GM03348 (cell line): ENCODE measurements at regions not wholly inside any gene's neighbourhood (a gene's known extent, or its start where the extent isn't known, plus 50 kb on each side); places are given as distances from the start of the nearest gene placed in this dataset.

Source experiments
- DNase-seq: peaks from one replicate; pipeline ENCODE4 v3.0.0; 2012; ENCODE audit warnings: low spot score

DNA sequence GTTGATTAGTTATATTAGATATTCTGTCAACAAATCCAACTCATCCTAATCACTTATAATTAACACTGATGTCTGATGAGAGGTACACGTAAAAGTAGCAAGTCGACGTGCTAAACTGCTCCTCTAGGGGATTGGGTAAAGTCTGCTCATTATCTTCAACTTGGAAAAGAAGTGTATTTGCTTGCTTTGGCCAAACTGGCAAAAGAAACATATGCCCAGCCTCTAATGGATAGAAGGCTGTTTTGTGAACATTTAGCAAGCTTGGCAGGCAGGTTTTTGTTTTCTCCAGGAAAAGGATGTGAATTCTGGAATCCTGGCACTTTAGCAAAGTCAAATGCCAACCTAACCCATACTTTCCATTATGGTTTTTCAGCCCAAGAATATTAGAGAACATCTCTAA, 264.8 kb downstream of the TBL1XR1 start:
- DNase-seq = no peak

DNA sequence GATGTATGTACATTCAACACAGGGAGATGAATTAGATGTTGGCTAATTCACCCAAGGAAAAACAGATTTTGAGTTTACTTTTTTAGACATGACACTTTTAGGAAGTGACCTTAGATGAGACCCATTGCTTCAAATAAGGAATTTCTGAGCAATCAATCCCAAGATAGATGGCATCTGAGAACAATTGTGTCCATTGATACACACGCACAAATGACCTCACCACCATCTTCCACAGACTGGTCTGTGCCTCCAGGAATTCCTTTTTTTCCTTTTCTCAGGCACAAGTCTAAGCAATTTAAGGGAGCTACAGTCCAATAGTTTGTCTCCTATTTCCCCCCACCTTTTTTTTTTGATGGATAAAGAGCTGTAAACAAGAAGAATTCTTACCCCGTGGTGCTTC, 265.3 kb downstream of the TBL1XR1 start:
- DNase-seq = no peak

DNA sequence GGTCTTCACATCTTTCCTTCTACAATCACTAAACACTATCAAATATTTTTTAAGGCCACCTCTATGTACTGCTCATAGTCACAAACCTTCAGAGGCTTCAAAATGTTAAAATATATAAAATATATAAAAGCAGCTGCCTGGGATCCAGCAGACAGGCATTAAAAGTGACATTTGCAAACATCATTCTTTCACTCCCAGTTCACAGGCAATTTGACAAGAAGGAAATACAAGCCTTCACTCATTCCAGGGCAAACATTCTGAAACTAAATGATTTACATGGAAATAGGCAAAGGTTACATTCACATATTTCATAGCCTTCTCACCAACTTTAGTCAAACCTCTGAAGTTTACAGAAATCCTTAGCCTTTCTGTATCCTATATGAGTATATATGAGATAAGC, 266.3 kb downstream of the TBL1XR1 start:
- no peak for DNase-seq

DNA sequence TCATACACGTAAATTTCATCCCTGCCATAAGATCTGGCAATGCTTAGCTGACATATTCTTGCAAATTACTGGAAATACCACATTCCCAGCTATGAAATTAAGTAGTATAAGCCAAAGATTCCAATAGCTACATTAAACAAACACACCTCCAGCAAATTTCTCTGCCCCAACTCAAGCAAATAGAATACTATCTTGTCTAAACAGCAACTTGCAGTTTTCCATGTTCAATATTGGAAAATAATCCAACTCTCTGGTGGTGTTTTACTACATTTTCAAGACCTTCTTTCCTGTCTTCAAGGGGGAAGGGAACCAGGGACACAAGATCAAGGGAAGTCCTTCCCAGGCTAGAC, 268.7 kb downstream of the TBL1XR1 start:
- no peak for DNase-seq

DNA sequence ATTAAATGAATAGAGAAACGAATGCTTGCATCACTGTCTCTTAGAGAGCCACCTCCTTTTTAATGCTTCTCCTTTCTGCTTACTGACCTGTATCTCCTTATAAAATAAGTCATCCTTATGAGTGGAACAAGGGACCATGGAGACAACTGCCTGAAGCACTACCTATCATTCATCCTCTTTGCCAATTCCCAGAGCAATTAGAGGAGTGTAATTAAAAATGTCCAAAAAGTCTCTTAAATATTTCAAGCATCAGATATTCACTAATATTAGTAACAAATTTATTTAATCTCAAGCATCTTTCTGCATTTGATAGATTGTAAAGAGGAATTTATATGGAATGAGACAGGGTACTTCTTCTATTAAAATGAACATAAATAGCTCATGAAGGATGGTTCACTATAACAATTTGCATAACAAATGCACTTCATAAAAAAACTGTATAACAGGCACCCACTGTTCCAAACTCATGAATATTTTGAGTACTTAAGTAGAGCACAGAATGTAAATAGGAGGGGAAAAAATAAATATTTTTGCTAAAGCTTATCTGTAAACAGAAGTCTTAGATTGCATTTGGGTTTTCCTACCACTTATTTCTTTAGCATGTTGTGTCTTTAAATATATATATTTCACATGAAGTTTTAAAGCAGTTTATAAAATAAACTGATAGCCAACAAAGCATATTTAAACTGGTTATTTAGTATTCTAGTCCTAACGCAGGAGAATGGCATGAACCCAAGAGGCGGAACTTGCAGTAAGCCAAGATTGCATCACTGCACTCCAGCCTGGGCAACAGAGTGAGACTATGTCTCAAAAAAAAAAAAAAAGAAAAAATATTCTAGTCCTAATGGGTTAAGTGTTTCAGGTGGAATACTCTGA, 269.3 kb downstream of the TBL1XR1 start:
- DNase-seq = no peak

DNA sequence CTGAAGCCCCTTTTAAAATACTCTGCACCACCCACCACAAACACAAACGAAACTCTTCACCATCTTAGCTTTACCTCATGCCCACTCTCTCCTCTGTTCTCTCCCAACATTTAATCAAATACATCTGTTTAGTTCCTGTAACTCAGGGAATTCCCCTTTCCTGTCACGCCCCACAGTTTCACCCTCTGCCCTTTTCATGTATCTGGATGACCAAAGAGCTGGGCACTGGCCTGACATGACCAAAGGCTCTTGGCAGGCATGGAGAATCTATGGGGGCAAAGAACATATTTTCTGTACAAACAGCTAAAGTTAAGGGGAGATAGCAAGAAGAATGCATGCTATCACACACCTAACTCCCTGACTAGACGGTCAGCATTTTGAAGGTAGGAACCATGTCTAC, 270.0 kb downstream of the TBL1XR1 start:
- no peak for DNase-seq

DNA sequence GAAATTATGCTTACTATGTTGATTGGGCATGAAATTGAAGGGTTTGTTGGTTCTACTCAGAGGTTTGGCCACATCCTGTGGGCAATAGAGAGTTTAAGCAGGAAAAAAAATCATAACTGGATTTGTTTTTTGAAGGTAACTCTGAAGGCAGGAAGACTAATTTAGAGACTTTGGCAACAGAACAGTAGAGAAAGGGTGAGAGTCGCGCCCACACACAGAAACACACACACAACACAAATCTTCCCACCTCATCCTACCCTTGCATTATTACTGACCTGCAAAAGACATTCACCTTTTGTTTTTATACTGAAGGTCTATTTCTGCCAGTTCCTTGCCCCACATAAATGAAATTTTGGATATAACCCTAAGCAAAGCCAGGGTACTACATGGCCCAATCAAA, 270.6 kb downstream of the TBL1XR1 start:
- DNase-seq = no peak

DNA sequence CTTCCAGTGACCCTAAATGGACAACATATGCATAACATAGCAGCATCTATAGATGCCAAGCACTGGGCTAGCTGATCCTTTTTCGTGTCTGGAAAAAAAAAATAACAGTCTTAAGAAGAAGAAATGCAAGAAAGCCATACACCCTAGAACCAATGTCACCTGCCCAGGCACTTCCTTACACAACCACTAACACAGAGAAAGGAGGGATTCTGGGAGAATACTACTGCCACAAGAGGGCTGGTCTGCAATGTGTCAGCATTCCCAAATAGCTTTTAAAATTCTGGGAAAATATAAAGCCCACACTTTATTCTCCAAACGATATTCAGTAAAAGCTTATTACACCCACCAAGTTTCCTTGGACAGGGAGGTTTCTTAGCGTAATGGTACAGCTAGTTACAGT, 271.2 kb downstream of the TBL1XR1 start:
- no peak for DNase-seq

DNA sequence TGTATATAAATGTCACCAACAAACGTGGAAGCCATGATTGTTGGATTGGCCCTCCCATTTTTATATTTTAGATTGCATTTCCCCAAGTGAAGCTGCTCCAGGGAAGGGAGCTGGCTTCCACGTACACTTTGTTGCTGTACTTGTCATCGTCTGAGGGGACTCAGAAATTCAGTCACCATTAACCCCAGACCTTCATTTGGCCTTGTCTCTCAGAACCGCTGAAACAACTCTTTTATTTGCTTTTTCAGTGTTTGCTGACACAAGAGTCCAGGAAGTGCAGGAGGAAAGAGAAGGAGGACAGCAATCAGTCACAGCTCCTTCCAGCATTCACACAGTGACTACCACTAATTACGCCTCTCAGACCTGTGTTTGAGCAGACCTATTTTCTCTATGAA, 276.5 kb downstream of the TBL1XR1 start:
- no peak for DNase-seq

DNA sequence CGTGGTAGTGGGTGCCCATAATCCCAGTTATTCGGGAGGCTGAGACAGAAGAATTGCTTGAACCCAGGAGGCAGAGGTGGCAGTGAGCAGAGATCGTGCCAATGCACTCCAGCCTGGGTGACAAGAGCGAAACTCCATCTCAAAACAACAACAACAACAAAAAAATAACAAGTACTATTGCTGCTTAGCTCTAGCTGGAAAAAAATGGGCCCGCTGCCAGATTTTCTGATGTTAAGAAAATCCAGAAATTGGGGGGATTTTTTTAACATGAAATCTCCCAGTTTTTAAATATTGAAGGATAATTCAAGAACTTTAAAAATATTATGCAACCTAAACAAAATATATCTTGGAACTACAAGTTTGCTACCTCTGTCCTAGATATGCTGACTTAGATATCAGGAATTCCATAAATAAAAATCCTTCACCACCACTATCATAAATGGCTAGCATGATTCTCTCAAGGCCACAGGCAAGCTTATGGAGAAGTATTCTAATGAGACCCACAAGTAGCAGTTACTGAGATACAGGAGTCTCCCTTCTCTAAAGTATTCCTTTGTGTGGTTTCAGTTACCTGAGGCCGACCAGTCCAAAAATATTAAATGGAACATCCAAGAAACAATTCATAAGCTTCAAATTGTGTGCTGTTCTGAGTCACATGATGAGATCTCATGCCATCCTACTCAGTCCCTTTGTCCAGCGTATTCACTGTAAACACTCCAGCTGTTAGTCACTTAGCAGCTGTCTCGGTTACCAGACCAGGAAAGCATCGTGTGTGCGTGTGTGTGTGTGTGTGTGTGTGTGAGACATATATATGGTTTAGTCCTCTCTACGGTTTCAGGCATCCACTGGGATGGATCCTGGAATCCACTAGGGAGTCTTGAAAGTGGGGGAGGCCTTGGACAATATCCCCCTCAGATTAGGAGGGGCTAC, 277.2 kb downstream of the TBL1XR1 start:
- DNase-seq = no peak

DNA sequence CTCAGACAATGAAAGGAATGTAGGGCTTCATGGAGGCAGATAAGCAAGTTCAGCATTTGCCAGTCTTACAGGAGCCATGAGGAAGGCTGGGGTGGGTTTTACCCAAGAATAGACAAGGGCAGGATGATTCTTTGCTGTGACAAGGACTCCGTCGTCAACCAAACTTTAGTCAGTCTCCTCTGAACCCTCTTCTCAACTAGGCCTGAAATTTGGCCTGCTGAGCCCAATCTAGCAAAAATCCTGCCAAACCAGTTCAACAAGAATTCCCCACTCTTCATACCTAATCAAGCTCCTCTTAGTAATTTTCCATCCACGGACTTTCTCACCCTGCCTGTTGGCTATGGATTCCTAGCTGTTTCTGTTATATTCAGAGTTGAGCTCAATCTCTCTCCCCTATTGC, 280.5 kb downstream of the TBL1XR1 start:
- DNase-seq = no peak

DNA sequence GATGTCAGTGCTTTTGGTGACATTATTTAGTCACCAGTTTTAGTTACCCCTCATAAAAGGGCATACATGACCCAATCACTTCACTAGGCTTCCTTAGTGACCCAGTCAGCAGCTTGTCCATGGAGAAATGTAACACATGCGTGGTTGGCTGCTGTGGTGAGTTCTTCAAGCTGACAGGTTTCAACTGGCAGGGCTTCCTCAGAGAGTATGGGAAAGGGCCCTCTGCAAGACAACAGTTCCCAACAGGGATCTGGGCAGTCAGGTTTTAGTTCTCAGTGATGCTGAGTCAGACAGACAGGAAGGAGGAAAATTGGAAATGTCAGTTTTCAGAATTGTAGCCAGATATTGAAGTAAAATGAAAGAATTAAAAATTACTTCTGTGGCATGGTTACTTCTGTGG, 282.5 kb downstream of the TBL1XR1 start:
- DNase-seq = no peak

DNA sequence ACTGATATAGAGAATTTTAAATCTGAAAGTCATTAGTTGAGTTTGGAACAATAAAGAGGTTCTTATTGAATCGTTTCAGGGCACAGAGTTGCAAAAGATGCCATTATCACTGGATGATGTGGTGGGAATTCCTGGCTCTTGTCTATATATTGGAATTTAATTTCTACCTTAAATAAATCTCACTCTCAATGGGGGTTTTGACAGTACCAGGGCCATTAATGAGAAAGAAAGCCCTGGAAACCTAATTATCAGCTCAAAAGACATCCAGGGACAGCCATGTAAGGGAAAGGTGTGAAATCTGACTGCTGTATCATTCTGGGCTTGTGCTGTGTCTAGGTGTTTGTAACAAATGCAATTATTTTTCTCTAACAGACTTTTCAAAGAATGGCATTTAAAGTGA, 285.7 kb downstream of the TBL1XR1 start:
- DNase-seq = no peak

DNA sequence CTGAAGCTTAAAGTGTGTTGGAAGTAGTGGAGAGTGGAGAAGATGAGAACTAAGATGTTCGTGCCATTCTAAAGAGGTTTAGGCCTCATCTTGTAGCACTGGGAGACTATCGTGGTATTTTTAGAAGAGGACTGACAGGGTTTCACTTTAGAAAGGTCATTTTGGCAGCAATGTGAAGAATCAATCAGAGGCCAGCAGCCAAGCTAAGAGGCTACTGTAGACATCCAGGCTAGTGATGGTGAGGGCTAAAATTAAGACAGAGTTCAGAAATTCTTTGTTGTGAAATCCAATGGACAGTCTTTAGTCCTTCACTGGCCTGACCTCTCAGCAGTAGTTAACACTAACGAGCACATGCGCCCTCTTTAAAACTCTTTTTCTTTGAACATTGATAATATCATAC, 288.2 kb downstream of the TBL1XR1 start:
- DNase-seq = no peak

DNA sequence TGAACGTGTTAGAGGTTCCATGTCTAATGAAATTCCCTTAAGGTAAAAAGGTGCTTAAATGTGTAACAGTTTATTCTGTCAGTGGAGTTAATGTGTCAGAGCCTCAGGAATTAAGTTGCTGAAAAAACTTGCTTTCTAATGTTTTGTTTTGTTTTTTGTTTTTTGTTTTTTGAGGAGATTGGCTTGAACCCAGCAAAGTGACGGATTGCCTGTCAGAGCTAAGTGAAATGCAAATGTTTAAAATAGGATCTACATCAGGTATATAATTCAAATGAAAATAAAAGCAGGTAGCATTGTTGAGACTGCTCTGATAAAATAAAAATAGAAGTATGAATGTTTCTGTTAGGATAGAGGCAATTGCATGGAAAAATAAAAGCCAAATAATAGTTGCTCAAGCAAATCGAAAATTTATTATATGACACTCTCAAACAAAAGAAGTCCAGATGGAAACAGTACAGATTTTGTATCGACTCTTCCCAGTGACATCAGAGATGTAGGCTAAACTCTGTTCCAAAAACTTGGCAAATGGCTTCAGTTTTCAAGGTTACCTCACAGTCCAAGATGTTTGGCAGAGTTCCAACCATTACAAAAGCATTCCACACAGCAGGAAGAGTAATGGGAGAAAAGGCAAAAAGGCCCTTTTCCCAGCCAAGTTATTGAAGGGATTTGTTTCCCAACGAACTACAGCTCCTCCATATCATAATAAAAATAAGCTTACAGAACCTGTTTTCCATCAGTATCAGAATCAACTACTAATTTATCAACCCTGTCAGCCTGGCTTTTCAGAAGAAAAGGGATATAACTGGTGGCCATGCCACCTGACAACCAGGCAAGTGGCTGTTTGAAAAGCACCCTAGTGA, 291.0 kb downstream of the TBL1XR1 start:
- DNase-seq = no peak

DNA sequence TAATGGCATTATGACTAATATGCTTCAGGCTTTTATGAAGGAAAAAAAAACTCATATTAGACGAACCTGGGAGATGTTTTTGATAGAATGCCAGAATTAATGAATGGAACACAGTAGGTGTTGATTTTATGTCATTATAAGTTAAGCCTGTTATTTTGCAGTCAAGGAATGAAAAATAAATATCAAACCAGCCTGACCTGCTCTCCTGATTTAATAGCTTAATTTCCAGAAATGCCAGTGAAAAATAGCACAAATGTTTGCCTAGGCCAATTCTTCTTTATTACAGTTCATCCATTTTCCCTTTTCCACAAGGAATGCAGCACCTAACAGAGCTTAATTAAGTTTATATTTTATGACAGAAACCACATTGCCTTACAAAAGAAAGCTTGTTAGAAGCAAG, 292.0 kb downstream of the TBL1XR1 start:
- no peak for DNase-seq

DNA sequence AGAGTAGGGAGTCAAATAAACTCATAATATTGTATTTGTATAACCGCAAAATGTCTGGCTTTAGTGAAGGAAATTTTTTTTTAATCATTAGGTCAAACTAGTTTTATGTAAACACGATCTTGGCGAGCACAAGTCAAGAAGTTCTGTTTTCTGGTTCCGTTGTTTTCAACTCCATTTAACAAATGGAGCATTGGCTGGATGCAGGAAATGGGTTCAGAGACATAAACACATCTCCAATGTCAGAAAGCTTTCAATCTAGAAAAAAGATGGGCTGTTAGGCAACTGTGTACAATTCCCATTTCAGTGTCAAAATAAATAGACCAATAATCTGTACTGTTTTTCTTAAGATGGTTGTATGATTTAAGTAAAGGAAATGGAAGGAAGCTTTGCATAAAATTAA, 292.8 kb downstream of the TBL1XR1 start:
- no peak for DNase-seq

DNA sequence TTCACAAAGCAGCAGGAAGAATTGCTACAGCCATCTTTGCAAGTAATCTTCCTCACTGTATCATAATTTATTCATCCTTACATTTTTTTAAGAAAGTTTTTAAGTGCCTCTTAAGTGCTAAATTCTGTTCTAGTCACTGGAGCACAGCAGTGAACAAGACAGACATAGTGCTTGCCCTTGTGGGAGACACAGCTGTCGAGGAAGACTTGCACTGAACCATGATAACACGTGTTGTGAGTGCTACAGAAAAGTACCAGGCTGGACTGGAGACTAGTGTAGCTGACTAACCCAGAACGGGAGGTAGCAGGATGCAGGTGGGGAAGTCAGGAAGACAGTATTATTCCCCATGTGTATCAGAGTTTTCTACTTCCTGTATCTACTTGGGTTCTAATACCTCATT, 300.6 kb downstream of the TBL1XR1 start:
- DNase-seq = no peak

DNA sequence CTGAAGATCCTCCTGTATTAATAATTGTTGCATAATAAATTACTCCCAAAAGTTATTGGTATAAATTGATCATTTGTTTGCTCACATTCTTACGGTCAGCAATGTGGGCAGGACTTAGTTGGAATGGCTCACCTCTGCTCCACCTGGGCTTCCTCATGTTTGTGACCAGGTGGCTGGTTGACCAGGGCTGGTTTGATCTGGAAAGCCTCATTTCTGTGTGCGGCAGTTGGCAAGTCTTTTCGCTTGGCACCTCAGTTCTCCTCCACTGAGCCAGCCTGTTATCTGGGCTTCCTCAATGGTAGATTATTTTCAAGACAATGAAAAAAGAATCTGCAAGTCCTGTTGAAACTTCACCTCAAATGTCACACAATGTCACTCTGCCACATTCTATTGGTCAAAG, 301.1 kb downstream of the TBL1XR1 start:
- DNase-seq = no peak

DNA sequence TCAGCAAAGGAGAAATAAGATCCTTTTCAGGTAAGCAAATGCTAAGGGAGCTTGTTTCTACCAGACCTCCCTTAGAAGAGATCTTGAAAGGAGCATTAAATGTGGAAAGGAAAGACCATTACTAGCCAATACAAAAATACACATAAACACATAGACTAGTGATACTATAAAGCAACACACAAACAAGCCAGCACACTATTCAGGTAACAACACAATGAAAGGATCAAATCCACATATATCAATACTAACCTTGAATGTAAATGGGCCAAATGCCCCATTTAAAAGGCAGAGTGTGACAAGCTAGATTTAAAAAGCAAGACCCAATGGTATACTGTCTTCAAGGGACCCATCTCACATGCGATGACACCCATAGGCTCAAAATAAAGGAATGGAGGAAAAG, 317.6 kb downstream of the TBL1XR1 start:
- no peak for DNase-seq

DNA sequence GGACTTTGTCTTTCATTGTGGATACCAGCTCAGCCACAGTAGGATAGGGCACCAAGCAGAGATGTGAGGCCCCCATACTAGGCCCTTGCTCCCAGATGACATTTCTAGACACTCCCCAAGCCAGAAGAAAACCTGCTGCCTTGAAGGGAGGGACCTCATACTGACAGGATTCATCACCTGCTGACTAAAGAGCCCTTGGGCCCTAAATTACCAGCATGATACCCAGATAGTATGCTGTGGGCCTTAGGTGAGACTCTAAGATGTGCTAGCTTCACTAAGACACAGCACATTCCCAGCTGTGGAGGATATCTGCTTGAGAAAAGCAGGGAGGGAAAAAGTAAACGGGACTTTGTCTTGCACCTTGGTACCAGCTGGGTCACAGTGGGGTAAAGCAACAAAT, 324.0 kb downstream of the TBL1XR1 start:
- DNase-seq = no peak

DNA sequence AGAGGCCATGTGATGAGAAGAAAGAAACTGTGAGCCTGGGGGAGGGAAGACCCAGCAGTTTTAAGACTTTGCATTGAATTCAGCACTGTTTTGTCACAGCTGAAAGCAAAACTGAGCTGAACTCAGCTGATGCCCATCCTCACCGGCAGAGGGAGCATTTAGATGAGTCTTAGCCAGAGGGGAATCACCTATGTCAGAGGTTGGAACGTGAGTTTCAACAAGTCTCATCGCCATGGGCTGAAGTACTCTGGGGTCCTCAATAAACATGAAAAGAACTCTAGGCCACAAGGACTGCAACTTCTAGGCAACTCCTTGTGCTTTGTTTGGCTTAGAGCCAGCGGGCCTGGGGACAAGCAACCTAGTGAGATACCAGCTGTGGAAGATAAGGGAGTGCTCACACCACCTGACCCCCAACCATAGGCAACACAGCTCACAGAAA, 324.5 kb downstream of the TBL1XR1 start:
- peak; percentile 28 for DNase-seq
